Heart right ventricle (tissue), 16 donors: ENCODE measurements at regions not wholly inside any gene's neighbourhood (a gene's known extent, or its start where the extent isn't known, plus 50 kb on each side); places are given as distances from the start of the nearest gene placed in this dataset.

ENCODE experiments used
- ATAC-seq, 8 donors: fragments of 200-7000 bp; cut with Tn5 transposase; one replicate each; pipeline ENCODE4 v1.9.1; 2020; ENCODE audit warnings: mild to moderate bottlenecking in 8 of 8, moderate library complexity in 8 of 8, moderate number of reproducible peaks in 1 of 8
- DNase-seq, 2 donors: peaks; one replicate each; pipeline ENCODE4 v3.0.0-alpha.2; 2020
- H3K27ac ChIP-seq, 10 donors: fragments of 200-600 bp; sonication (generic) in 2 of 10; one replicate each; pipeline versions ENCODE4 v1.5.0 to v1.8.0; 2020 to 2022; ENCODE audit warnings: mild to moderate bottlenecking in 3 of 10
- H3K27me3 ChIP-seq, 7 donors: fragments of 200-600 bp; one replicate each; pipeline ENCODE4 v1.8.0; 2021 to 2022; ENCODE audit warnings: mild to moderate bottlenecking in 2 of 7
- H3K36me3 ChIP-seq, 9 donors: fragments of 200-600 bp; sonication (generic) in 1 of 9; one replicate each; pipeline versions ENCODE4 v1.5.0 to v1.8.0; 2020 to 2022; ENCODE audit warnings: mild to moderate bottlenecking in 2 of 9
- H3K4me1 ChIP-seq, 9 donors: fragments of 200-600 bp; sonication (generic) in 1 of 9; one replicate each; pipeline versions ENCODE4 v1.5.0 to v1.8.0; 2020 to 2022; ENCODE audit warnings: mild to moderate bottlenecking in 4 of 9
- H3K4me3 ChIP-seq, 10 donors: fragments of 200-600 bp; sonication (generic) in 2 of 10; one replicate each; pipeline versions ENCODE4 v1.5.0 to v1.8.0; 2020 to 2022; ENCODE audit warnings: mild to moderate bottlenecking in 7 of 10, moderate library complexity in 2 of 10
- H3K9me3 ChIP-seq, 11 donors: fragments of 200-600 bp in 10 of 11; sonication (generic) in 2 of 11; one replicate each; pipeline versions ENCODE4 v1.5.0 to v1.8.0; 2013 to 2022; ENCODE audit warnings: mild to moderate bottlenecking in 2 of 11, control low read depth in 1 of 11, moderate library complexity in 1 of 11
- WGBS, 2 donors: extraction: QIAGEN DNeasy Blood & Tissue Kit; methylation state at CpG; one replicate each; pipeline ENCODE4 v1.1.7; 2013; ENCODE audit warnings: inconsistent platforms in 1 of 2; 5-methylcytosine and 5-hydroxymethylcytosine counted together
- intact Hi-C, 10 donors: fragments of 100-400 bp; cut with DNase I; formaldehyde crosslinking; loops; one replicate each; pipeline versions ENCODE4 v1.11.1 to v1.14.2; 2022
- TF ChIP-seq, protein P1 (sequence below), 9 donors: fragments of 200-600 bp; sonication (generic) in 2 of 9; IDR thresholded peaks; one replicate each; pipeline versions ENCODE4 v1.5.0 to v1.8.0; 2021 to 2022; ENCODE audit warnings: antibody characterized with exemption in 9 of 9, mild to moderate bottlenecking in 5 of 9, moderate library complexity in 1 of 9
- donor health status: Arrhythmogenic right ventricular cardiomyopathy.
- donor health status: ischemic (EF 13 %, LVEDD 7.1; RV severe dilation, severe dysfunction).
- donor health status: healthy with polysubstance abuse.
- donor health status: DM: no; HTN: yes; CAD: no.
- donor health status: DM: no; HTN: no; CAD: no.
- donor health status: ischemic (EF 25% LVEDD 6.9; RV normal size, moderate dysfunction).
- donor health status: ischemic (EF 25% LVEDD 5.7; RV mildly dilated, moderate dysfunction).
- donor health status: healthy.
- donor health status: DM: yes; HTN: yes; CAD: no.
- donor health status: Ischemic cardiomyopathy.
- donor health status: ischemic (EF 35%, LVEDD 5.7; RV mildly dilated, moderate dysfunction).
- donor health status: nonischemic (EF 11% LVEDD 7.7; RV severe dilation, severe dysfunction).
- donor health status: DM: yes; HTN: yes; CAD: no.
- donor health status: PGD.
- donor health status: ischemic (EF 29% LVEDD 5.4; RV normal size, mild dysfunction).
- donor health status: nonischemic (EF 23%, LVEDD 6.1; RV moderate dilation, normal function).

DNA sequence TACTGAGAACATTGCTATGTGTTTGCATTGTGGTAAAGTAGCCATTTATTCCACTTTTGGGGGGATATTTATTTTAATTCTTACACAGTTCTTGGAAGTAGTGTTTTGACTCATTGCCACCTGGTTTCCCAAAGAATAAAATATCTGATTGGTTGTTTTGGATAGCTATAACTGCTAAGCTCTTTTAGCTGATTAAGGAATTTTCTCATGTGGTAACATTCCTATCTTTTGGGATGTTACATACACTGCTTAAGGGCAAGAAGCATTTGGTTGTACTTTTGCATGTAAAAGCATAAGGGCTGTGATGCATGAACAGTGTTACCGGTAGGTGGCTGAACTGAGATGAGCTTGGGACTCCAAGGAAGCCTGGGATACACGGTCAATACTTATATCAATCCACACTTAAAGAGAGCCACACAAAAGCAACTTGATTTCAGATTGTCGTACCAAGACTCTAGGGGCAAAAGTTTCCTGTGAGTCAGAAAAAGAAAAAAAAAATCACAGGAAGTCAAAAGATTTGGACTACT lies 71.4 kb upstream of the PRKD1 start:
- no peaks in the 10 kb centered on the region for H3K9me3 ChIP-seq
- TF ChIP-seq, protein P1, sequence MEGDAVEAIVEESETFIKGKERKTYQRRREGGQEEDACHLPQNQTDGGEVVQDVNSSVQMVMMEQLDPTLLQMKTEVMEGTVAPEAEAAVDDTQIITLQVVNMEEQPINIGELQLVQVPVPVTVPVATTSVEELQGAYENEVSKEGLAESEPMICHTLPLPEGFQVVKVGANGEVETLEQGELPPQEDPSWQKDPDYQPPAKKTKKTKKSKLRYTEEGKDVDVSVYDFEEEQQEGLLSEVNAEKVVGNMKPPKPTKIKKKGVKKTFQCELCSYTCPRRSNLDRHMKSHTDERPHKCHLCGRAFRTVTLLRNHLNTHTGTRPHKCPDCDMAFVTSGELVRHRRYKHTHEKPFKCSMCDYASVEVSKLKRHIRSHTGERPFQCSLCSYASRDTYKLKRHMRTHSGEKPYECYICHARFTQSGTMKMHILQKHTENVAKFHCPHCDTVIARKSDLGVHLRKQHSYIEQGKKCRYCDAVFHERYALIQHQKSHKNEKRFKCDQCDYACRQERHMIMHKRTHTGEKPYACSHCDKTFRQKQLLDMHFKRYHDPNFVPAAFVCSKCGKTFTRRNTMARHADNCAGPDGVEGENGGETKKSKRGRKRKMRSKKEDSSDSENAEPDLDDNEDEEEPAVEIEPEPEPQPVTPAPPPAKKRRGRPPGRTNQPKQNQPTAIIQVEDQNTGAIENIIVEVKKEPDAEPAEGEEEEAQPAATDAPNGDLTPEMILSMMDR (IDR thresholded peaks at IDR 0.05), result no peak
- no peak overlapping the region for H3K27ac ChIP-seq
- no peaks in the 10 kb centered on the region for H3K36me3 ChIP-seq
- ATAC-seq (no peak), DNase-seq (no peak)
- no peaks in the 10 kb centered on the region for H3K4me1 ChIP-seq
- intact Hi-C loops, result loop anchor here in 1 of 10 donors (10.0 kb wide), 1 partner anchor 284 kb away; no protein-coding TSS in a partner anchor
- H3K27me3 ChIP-seq, result no peaks in the 10 kb centered on the region
- WGBS, 2 donors, result 54 to 71% methylated on average over 3 of the region's 3 CpGs
- no peak overlapping the region for H3K4me3 ChIP-seq

DNA sequence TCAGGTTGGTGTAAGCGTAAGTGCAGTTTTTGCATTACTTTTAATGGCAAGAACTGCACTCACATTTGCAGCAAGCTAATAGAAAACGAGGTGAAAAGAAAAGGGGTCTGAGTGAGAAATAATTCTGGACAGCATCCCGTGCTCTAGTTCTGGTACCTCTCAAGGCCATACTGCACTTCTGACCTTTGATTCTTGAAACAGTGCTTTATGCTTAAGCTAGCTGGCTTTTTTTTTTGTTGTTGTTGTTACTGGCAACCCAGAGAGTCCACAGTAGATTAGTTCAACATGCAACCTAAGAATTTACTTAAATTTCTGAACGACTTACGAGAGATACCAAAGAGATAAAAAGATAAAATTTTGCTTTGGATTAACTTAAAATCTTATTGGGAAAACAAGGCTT lies 75.2 kb upstream of the PRKD1 start:
- 74 to 76% methylated on average over 5 of the region's 5 CpGs for WGBS, 2 donors
- DNase-seq (no peak), ATAC-seq (no peak)
- Histone ChIP-seq H3K27me3 (no peaks in the 10 kb centered on the region), H3K36me3 (no peaks in the 10 kb centered on the region), H3K4me3 (no peak overlapping the region), H3K9me3 (no peaks in the 10 kb centered on the region), H3K4me1 (no peaks in the 10 kb centered on the region), H3K27ac (no peak overlapping the region)
- intact Hi-C loops, result loop anchor here in 9 of 10 donors (2.0 to 10.0 kb wide), 8 partner anchors 78 to 1248 kb away; no protein-coding TSS in a partner anchor
- TF ChIP-seq, protein P1 (IDR thresholded peaks at IDR 0.05), result no peak

DNA sequence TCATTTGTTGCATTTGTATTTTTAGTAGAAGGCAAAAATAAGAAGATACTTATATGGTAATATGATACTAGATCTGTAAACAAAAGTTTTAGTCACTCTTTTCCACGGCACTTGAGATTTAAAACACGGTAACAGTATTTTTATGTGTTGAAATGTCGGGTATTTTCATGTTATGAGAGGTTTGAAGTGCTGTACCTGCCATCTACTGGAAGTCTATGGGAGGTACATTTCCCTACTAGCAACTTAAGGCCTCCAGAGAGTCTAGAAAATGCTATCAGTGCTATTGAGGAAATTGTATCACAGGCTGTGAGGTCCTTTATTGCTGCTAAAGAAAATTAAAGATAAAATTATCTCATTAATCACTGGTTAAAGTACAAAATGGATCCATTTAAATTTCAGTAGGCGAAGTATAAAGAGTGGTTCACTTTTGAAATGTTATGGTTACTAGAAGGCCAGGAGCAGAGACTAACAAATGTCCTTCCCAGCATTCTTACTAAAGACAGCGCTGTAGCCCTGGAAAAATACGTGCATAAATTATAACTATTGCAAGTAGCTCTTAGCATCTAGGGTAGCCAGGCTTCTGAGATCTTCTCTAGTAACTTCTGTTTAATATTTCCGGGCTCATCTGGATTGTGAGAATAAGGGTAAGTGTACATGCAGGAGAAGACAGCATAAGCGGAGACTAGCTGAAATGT lies 77.6 kb upstream of the PRKD1 start:
- H3K9me3 ChIP-seq, result peaks cover 0 to 3% (median 0%) of the 10 kb centered on the region in 11 donors
- no peak overlapping the region for H3K27ac ChIP-seq
- H3K27me3 ChIP-seq, result no peaks in the 10 kb centered on the region
- H3K36me3 ChIP-seq, result no peaks in the 10 kb centered on the region
- DNase-seq (no peak), ATAC-seq (peak in 7 of 8 donors; percentile 43 to 82 (median 62))
- H3K4me3 ChIP-seq, result no peak overlapping the region
- intact Hi-C loops, result loop anchor here in 8 of 10 donors (1.0 to 10.0 kb wide), 10 partner anchors 207 to 1250 kb away; no protein-coding TSS in a partner anchor
- 48 to 49% methylated on average over 8 of the region's 8 CpGs for WGBS, 2 donors
- no peaks in the 10 kb centered on the region for H3K4me1 ChIP-seq
- TF ChIP-seq, protein P1 (IDR thresholded peaks at IDR 0.05), result peak; percentile 57 to 88 (median 80)

DNA sequence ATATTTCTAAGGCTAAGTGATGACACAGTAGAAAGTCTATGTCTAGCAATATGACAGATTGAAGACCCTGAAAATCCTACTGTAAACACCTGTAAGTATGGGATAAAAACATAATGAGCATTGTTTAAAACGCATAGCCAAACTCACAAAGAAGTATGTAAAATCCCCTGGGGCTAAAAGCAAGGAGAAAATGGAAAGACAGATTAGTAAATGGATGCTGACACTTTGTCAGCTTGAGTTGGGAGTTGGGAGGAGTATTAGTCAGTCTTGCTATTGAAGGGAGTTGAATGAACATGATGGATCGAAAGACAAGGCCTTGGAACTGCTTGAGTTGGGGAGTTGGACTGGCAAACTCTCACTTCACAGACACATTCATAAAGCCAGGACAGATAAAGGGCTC lies 79.0 kb upstream of the PRKD1 start:
- intact Hi-C loops, result loop anchor here in 6 of 10 donors (5.0 to 10.0 kb wide), 6 partner anchors 206 to 1252 kb away; no protein-coding TSS in a partner anchor
- TF ChIP-seq, protein P1 (IDR thresholded peaks at IDR 0.05), result no peak
- H3K36me3 ChIP-seq, result no peaks in the 10 kb centered on the region
- H3K27ac ChIP-seq, result no peak overlapping the region
- ATAC-seq (no peak), DNase-seq (no peak)
- H3K4me3 ChIP-seq, result no peak overlapping the region
- no peaks in the 10 kb centered on the region for H3K4me1 ChIP-seq
- H3K9me3 ChIP-seq, result peaks cover 0 to 5% (median 0%) of the 10 kb centered on the region in 11 donors
- 52 to 58% methylated on average over 2 of the region's 2 CpGs for WGBS, 2 donors
- no peaks in the 10 kb centered on the region for H3K27me3 ChIP-seq
